Activated T-helper 1 cell treated with anti-CD3 and anti-CD28 coated beads, Interleukin-12 subunit alpha, Interleukin-12 subunit beta, Interleukin-2, Interleukin-4 antibody, amounts not matched to agents 30 ng/mL and 10 ng/mL and 1 ng/mL, durations not matched to agents 14 hours and 24 hours and 36 hours (primary cell): ENCODE measurements at regions not wholly inside any gene's neighbourhood (a gene's known extent, or its start where the extent isn't known, plus 50 kb on each side); places are given as distances from the start of the nearest gene placed in this dataset.

Experiments used
- DNase-seq: peaks from one replicate; pipeline ENCODE4 v3.0.0; 2021; ENCODE audit warnings: low spot score
- H3K27ac Mint-ChIP-seq: one replicate; pipeline ENCODE4 v1.8.0; 2021; ENCODE audit warnings: mild to moderate bottlenecking, mixed read lengths
- H3K27me3 Mint-ChIP-seq: one replicate; pipeline ENCODE4 v1.8.0; 2022; ENCODE audit warnings: mild to moderate bottlenecking, moderate library complexity, mixed read lengths; ENCODE audit not compliant: insufficient read depth
- H3K36me3 Mint-ChIP-seq: one replicate; pipeline ENCODE4 v1.8.0; 2021; ENCODE audit warnings: low read depth, mixed read lengths
- H3K4me1 Mint-ChIP-seq: one replicate; pipeline ENCODE4 v1.8.0; 2021; ENCODE audit warnings: low read depth, mixed read lengths
- H3K4me3 Mint-ChIP-seq: one replicate; pipeline ENCODE4 v1.8.0; 2021; ENCODE audit warnings: mild to moderate bottlenecking, moderate library complexity, mixed read lengths
- H3K9me3 Mint-ChIP-seq: one replicate; pipeline ENCODE4 v1.8.0; 2021; ENCODE audit warnings: mixed read lengths
- intact Hi-C: fragments of 100-400 bp; cut with micrococcal nuclease; formaldehyde crosslinking; loops from one replicate; pipeline ENCODE4 v1.15.1; 2024

GRCh38 chr5:174159327-174160114, 114.0 kb downstream of the NSG2 start:
- H3K9me3 Mint-ChIP-seq = peaks cover 16% of the 10 kb centered on the region
- no peaks in the 10 kb centered on the region for H3K4me1 Mint-ChIP-seq
- DNase-seq = no peak
- intact Hi-C loops = no loop called here
- H3K27me3 Mint-ChIP-seq = no peaks in the 10 kb centered on the region
- H3K27ac Mint-ChIP-seq = no peak overlapping the region
- no peaks in the 10 kb centered on the region for H3K36me3 Mint-ChIP-seq
- no peak overlapping the region for H3K4me3 Mint-ChIP-seq

DNA sequence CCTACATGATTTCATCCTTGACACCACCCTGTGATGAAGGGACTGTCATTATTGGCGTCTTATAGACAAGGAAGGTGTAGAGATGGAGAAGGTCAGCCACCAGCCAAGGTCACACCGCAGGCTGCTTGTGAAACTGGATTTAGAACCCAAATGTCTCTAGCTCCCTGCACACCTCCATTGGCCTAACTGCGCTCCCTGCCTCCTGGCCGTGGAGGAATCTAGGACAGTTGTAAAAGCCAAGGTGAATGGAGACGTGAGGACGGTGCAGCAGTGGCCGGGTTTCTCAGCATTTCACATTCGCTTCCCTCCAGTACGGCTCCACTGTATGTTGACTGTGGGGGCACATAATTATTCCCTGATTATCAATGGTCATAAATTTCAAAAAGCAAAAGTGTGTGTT, 119.9 kb downstream of the NSG2 start:
- H3K9me3 Mint-ChIP-seq = peaks cover 3% of the 10 kb centered on the region
- H3K4me1 Mint-ChIP-seq = no peaks in the 10 kb centered on the region
- no peaks in the 10 kb centered on the region for H3K27me3 Mint-ChIP-seq
- H3K27ac Mint-ChIP-seq = no peak overlapping the region
- no peak for DNase-seq
- H3K4me3 Mint-ChIP-seq = no peak overlapping the region
- intact Hi-C loops = no loop called here
- no peaks in the 10 kb centered on the region for H3K36me3 Mint-ChIP-seq

- no peak overlapping the region for H3K4me3 Mint-ChIP-seq
- H3K27ac Mint-ChIP-seq = no peak overlapping the region
- no peak for DNase-seq
- H3K27me3 Mint-ChIP-seq = no peaks in the 10 kb centered on the region
- intact Hi-C loops = no loop called here
- no peaks in the 10 kb centered on the region for H3K4me1 Mint-ChIP-seq
- no peaks in the 10 kb centered on the region for H3K36me3 Mint-ChIP-seq
- H3K9me3 Mint-ChIP-seq = peaks cover 3% of the 10 kb centered on the region
Observed at GRCh38 chr5:174166231-174167079, 120.9 kb downstream of the NSG2 start.

- intact Hi-C loops = no loop called here
- H3K4me1 Mint-ChIP-seq = no peaks in the 10 kb centered on the region
Observed at GRCh38 chr5:174167080-174167910, 121.8 kb downstream of the NSG2 start.

DNA sequence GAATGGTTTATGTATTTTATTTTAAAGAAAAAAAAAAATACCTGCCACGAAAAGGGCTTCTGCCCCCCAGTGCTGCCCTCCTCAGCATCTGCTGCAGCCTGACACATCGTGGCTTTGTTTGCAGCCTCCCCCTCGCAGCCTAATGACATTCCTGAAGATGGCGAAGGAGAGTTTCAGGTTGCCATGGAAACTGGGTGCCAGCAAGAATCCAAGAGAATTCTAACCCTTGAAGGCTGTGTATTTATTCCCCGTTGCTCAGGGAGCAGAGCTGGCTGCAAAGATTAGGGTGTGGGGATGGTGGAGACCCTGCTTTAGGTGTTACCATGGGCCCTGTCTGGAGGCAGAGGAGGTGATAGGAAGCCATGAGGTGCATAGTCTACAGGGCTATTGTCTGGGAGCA, 126.6 kb downstream of the NSG2 start:
- no peak overlapping the region for H3K27ac Mint-ChIP-seq
- H3K9me3 Mint-ChIP-seq = no peaks in the 10 kb centered on the region
- H3K36me3 Mint-ChIP-seq = no peaks in the 10 kb centered on the region
- no peaks in the 10 kb centered on the region for H3K4me1 Mint-ChIP-seq
- no peak for DNase-seq
- no peak overlapping the region for H3K4me3 Mint-ChIP-seq
- intact Hi-C loops = no loop called here
- H3K27me3 Mint-ChIP-seq = no peaks in the 10 kb centered on the region

More at GRCh38 chr5:174167080-174167910, 121.8 kb downstream of the NSG2 start:
- H3K36me3 Mint-ChIP-seq = no peaks in the 10 kb centered on the region
- no peak for DNase-seq
- no peak overlapping the region for H3K4me3 Mint-ChIP-seq
- H3K9me3 Mint-ChIP-seq = peaks cover 3% of the 10 kb centered on the region
- no peaks in the 10 kb centered on the region for H3K27me3 Mint-ChIP-seq
- H3K27ac Mint-ChIP-seq = no peak overlapping the region

- Mint-ChIP-seq H3K27me3 (no peaks in the 10 kb centered on the region), H3K4me1 (no peaks in the 10 kb centered on the region), H3K9me3 (no peaks in the 10 kb centered on the region), H3K27ac (no peak overlapping the region), H3K4me3 (no peak overlapping the region), H3K36me3 (no peaks in the 10 kb centered on the region)
- intact Hi-C loops = no loop called here
- no peak for DNase-seq
Observed at GRCh38 chr5:174172566-174172965, 127.1 kb downstream of the NSG2 start.

DNA sequence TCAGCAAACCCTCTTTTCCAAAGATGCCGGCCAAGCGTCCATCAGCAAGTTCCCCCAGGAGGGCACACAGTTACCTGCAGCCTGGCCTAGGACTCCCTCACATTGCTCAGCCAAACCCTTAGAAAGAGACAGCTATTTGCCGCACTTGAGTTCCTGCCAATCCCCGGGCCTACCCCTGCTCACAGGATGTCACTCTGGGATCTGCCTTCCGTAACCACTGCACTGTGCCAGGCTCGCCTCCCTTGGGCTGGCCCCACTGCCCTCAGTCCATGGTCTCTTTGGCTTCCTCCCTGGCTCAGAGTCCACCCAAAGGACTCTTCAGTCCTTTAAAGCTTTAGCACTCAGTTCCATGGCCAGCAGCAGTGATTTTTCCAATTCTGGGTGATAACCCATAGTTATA, 128.3 kb downstream of the NSG2 start:
- Mint-ChIP-seq H3K4me1 (no peaks in the 10 kb centered on the region), H3K4me3 (no peak overlapping the region), H3K27me3 (no peaks in the 10 kb centered on the region), H3K9me3 (no peaks in the 10 kb centered on the region), H3K27ac (no peak overlapping the region), H3K36me3 (no peaks in the 10 kb centered on the region)
- DNase-seq = no peak
- intact Hi-C loops = no loop called here

- Mint-ChIP-seq H3K9me3 (no peaks in the 10 kb centered on the region), H3K36me3 (no peaks in the 10 kb centered on the region), H3K4me1 (no peaks in the 10 kb centered on the region), H3K27ac (no peak overlapping the region), H3K27me3 (no peaks in the 10 kb centered on the region), H3K4me3 (no peak overlapping the region)
- intact Hi-C loops = no loop called here
- no peak for DNase-seq
Observed at GRCh38 chr5:174175716-174176268, 130.3 kb downstream of the NSG2 start.

GRCh38 chr5:174176511-174176910, 131.0 kb downstream of the NSG2 start:
- Mint-ChIP-seq H3K4me3 (no peak overlapping the region), H3K27me3 (no peaks in the 10 kb centered on the region), H3K27ac (no peak overlapping the region), H3K36me3 (no peaks in the 10 kb centered on the region), H3K4me1 (no peaks in the 10 kb centered on the region), H3K9me3 (no peaks in the 10 kb centered on the region)
- DNase-seq = no peak
- intact Hi-C loops = no loop called here

GRCh38 chr5:174177531-174177930, 132.0 kb downstream of the NSG2 start:
- H3K36me3 Mint-ChIP-seq = no peaks in the 10 kb centered on the region
- no peak for DNase-seq
- no peaks in the 10 kb centered on the region for H3K9me3 Mint-ChIP-seq
- no peak overlapping the region for H3K27ac Mint-ChIP-seq
- H3K27me3 Mint-ChIP-seq = no peaks in the 10 kb centered on the region
- no peak overlapping the region for H3K4me3 Mint-ChIP-seq
- H3K4me1 Mint-ChIP-seq = no peaks in the 10 kb centered on the region
- intact Hi-C loops = no loop called here

DNA sequence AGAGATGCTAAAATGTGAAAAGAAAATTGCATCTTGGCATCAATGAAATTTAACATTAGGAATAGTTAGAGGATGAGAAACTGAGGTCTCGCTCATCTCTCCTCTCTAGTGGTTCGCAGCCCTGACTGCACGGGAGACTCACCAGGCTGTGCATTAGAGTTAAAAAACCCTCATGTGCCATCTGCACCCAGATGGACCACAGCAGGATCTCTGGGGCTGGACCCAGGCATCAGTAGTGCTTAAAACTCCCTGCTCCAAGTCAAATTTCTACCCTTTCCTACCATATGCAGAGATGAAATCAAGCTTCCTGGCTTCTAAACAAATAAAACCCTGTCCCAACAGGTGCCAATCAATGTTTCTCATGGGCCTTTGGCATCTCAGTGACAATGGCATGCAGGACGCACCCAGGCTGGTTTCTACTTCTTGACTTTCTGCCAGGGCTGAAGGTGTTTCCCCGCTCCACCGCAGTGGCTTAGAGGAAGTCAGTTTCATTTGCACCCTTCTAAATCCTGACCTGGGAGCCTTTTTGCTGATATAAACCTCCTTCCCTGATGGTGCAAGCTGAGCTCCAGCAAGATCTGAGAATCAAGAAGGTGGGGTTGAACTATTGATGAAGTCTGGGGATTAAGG, 132.6 kb downstream of the NSG2 start:
- no peaks in the 10 kb centered on the region for H3K36me3 Mint-ChIP-seq
- no peak overlapping the region for H3K27ac Mint-ChIP-seq
- no peaks in the 10 kb centered on the region for H3K9me3 Mint-ChIP-seq
- H3K4me1 Mint-ChIP-seq = no peaks in the 10 kb centered on the region
- intact Hi-C loops = no loop called here
- no peaks in the 10 kb centered on the region for H3K27me3 Mint-ChIP-seq
- DNase-seq = no peak
- no peak overlapping the region for H3K4me3 Mint-ChIP-seq

- Mint-ChIP-seq H3K4me1 (no peaks in the 10 kb centered on the region), H3K27ac (no peak overlapping the region), H3K4me3 (no peak overlapping the region), H3K36me3 (no peaks in the 10 kb centered on the region), H3K27me3 (no peaks in the 10 kb centered on the region), H3K9me3 (no peaks in the 10 kb centered on the region)
- no peak for DNase-seq
- intact Hi-C loops = no loop called here
Observed at GRCh38 chr5:174180639-174181038, 135.1 kb downstream of the NSG2 start.
